GM12878 (cell line): ENCODE measurements at regions not wholly inside any gene's neighbourhood (a gene's known extent, or its start where the extent isn't known, plus 50 kb on each side); places are given as distances from the start of the nearest gene placed in this dataset.

Source experiments
- ATAC-seq: fragments of 200-7000 bp; cut with Tn5 transposase; 3 replicates; pipeline ENCODE4 v1.9.1; 2020; ENCODE audit warnings: mild to moderate bottlenecking, moderate library complexity
- BruUV-seq: library from RNA; stranded (reverse); fragments of 400-500 nt; replicated peaks from 2 replicates; lab custom pipeline; 2021; lab: Mats Ljungman, UMichigan
- CTCF ChIA-PET: fragments of 300-600 bp; sonication (Branson Sonifier 250); formaldehyde crosslinking; extraction: SDS; loops from one replicate; lab custom pipeline; 2021; ENCODE audit warnings: inconsistent platforms; lab: Yijun Ruan, JAX
- POLR2A ChIA-PET: fragments of 350-600 bp; formaldehyde crosslinking; extraction: SDS; loops from one replicate; lab custom pipeline; 2021; ENCODE audit warnings: inconsistent platforms; lab: Charles Lee
- RAD21 ChIA-PET: fragments of 300-600 bp; sonication (Branson Sonifier 250); formaldehyde crosslinking; loops from one replicate; lab custom pipeline; 2023; ENCODE audit warnings: antibody characterized with exemption; ENCODE audit not compliant: unreplicated experiment; lab: Charles Lee
- SMC1A ChIA-PET: fragments of 300-600 bp; sonication (Branson Sonifier 250); formaldehyde crosslinking; loops from one replicate; lab custom pipeline; 2023; ENCODE audit not compliant: unreplicated experiment, uncharacterized antibody; lab: Charles Lee
- DNase-seq: peaks from one replicate; pipeline ENCODE4 v3.0.0-alpha.2; 2011; ENCODE audit warnings: low read depth, low spot score
- FAIRE-seq: peaks from 3 replicates; lab custom pipeline; 2011; peaks lifted over from hg19 to GRCh38; lab: Jason Lieb, UNC
- H2AFZ ChIP-seq: 2 replicates; pipeline ENCODE4 v1.6.0; 2011; ENCODE audit warnings: low read depth, low read length, control low read depth; ENCODE audit not compliant: control insufficient read depth
- H3K27ac ChIP-seq: 2 replicates; pipeline ENCODE4 v1.5.1; 2011; ENCODE audit warnings: control low read depth; ENCODE audit not compliant: control insufficient read depth, insufficient read depth
- H3K27me3 ChIP-seq, 2 experiments: replicated peaks in 1 of 2; 2 replicates each; pipeline versions ENCODE4 v1.6.0 to v1.6.1; 2011; ENCODE audit warnings: low read length in 1 of 2; ENCODE audit not compliant: control insufficient read depth in 2 of 2, insufficient read depth in 2 of 2
- H3K36me3 ChIP-seq, 2 experiments: 2 replicates each; pipeline ENCODE4 v1.5.1; 2011; ENCODE audit warnings: low read length in 1 of 2; ENCODE audit not compliant: control insufficient read depth in 2 of 2, insufficient read depth in 2 of 2
- H3K4me1 ChIP-seq: 2 replicates; pipeline ENCODE4 v1.6.1; 2011; ENCODE audit warnings: mild to moderate bottlenecking, low read length, moderate library complexity, mixed read lengths; ENCODE audit not compliant: control insufficient read depth, insufficient read depth
- H3K4me2 ChIP-seq: 2 replicates; pipeline ENCODE4 v1.6.0; 2011; ENCODE audit warnings: control low read depth; ENCODE audit not compliant: control insufficient read depth, insufficient read depth
- H3K4me3 ChIP-seq: fragments of 200-600 bp; sonication (generic); 2 replicates; pipeline ENCODE4 v1.5.1; 2016
- H3K79me2 ChIP-seq: 2 replicates; pipeline ENCODE4 v1.6.0; 2011; ENCODE audit warnings: low read length; ENCODE audit not compliant: control insufficient read depth, insufficient read depth
- H3K9ac ChIP-seq: 2 replicates; pipeline ENCODE4 v1.8.0; 2011; ENCODE audit warnings: low read length, control low read depth, mixed read lengths; ENCODE audit not compliant: control insufficient read depth, insufficient read depth
- H3K9me3 ChIP-seq: replicated peaks from 3 replicates; pipeline ENCODE4 v1.5.1; 2011; ENCODE audit warnings: mild to moderate bottlenecking, low read length; ENCODE audit not compliant: control insufficient read depth, insufficient read depth
- H4K20me1 ChIP-seq: 2 replicates; pipeline ENCODE4 v1.6.0; 2011; ENCODE audit not compliant: control insufficient read depth, insufficient read depth
- ASH2L ChIP-seq: fragments of 300-600, 200-600 bp; sonication (generic); IDR thresholded peaks from 2 replicates; pipeline ENCODE4 v1.6.1; 2017; ENCODE audit warnings: low read depth, mild to moderate bottlenecking, borderline replicate concordance
- BCL11A ChIP-seq: IDR thresholded peaks from 2 replicates; pipeline ENCODE4 v1.6.1; 2011; ENCODE audit warnings: low read depth, low read length
- CBFB ChIP-seq: IDR thresholded peaks from 2 replicates; pipeline ENCODE4 v1.6.1; 2016; ENCODE audit warnings: antibody characterized with exemption, low read depth
- ESRRA ChIP-seq: IDR thresholded peaks from 2 replicates; pipeline ENCODE4 v1.6.1; 2012; ENCODE audit warnings: mild to moderate bottlenecking, low read length, improper control_type of control experiment
- HDGF ChIP-seq: fragments of 450-650 bp; IDR thresholded peaks from 2 replicates; pipeline ENCODE4 v1.6.1; 2016; ENCODE audit warnings: antibody characterized with exemption
- JUND ChIP-seq: IDR thresholded peaks from 2 replicates; pipeline ENCODE4 v1.6.1; 2012; ENCODE audit warnings: low read depth, mild to moderate bottlenecking, low read length, improper control_type of control experiment, moderate library complexity
- MAX ChIP-seq: IDR thresholded peaks from 2 replicates; pipeline ENCODE4 v1.6.1; 2012; ENCODE audit warnings: low read depth, low read length, improper control_type of control experiment
- MEF2A ChIP-seq: IDR thresholded peaks from 2 replicates; pipeline ENCODE4 v1.6.1; 2011; ENCODE audit warnings: low read depth, mild to moderate bottlenecking, low read length, moderate library complexity; ENCODE audit not compliant: insufficient read depth
- MEF2B ChIP-seq: fragments of 450-650 bp; IDR thresholded peaks from 2 replicates; pipeline ENCODE4 v1.6.1; 2018; ENCODE audit warnings: mild to moderate bottlenecking, moderate library complexity; ENCODE audit not compliant: partially characterized antibody, poor library complexity, severe bottlenecking
- NFYA ChIP-seq: IDR thresholded peaks from 2 replicates; pipeline ENCODE4 v1.6.1; 2011; ENCODE audit warnings: low read depth, mild to moderate bottlenecking, low read length, improper control_type of control experiment, borderline replicate concordance
- NR2C1 ChIP-seq: fragments of 450-650 bp; IDR thresholded peaks from 2 replicates; pipeline ENCODE4 v1.6.1; 2017; ENCODE audit warnings: antibody characterized with exemption, mild to moderate bottlenecking, moderate library complexity
- PKNOX1 ChIP-seq: fragments of 450-650 bp; IDR thresholded peaks from 2 replicates; pipeline ENCODE4 v1.6.1; 2016; ENCODE audit warnings: mild to moderate bottlenecking
- RAD21 ChIP-seq: IDR thresholded peaks from 2 replicates; pipeline ENCODE4 v1.6.1; 2011; ENCODE audit warnings: mild to moderate bottlenecking, low read depth, low read length, moderate library complexity; ENCODE audit not compliant: insufficient read depth
- RAD51 ChIP-seq: fragments of 450-650 bp; IDR thresholded peaks from 2 replicates; pipeline ENCODE4 v1.6.1; 2016; ENCODE audit warnings: moderate library complexity, mild to moderate bottlenecking, inconsistent platforms
- RELA ChIP-seq: fragments of 450-650 bp; IDR thresholded peaks from 2 replicates; pipeline ENCODE4 v1.8.0; 2014; ENCODE audit warnings: borderline replicate concordance; ENCODE audit not compliant: partially characterized antibody
- STAT1 ChIP-seq: fragments of 450-650 bp; conservative IDR thresholded peaks from 2 replicates; pipeline ENCODE4 v1.6.1; 2014; ENCODE audit warnings: antibody characterized with exemption, mild to moderate bottlenecking
- WRNIP1 ChIP-seq: IDR thresholded peaks from 2 replicates; pipeline ENCODE4 v1.6.1; 2011; ENCODE audit warnings: low read depth, low read length, improper control_type of control experiment, borderline replicate concordance
- YBX1 ChIP-seq: fragments of 450-650 bp; IDR thresholded peaks from 2 replicates; pipeline ENCODE4 v1.6.1; 2016; ENCODE audit warnings: antibody characterized with exemption
- ZZZ3 ChIP-seq: IDR thresholded peaks from 2 replicates; pipeline ENCODE4 v1.6.1; 2011; ENCODE audit warnings: low read depth; ENCODE audit not compliant: control insufficient read depth, insufficient read length
- WGBS: methylation state at CpG from one replicate; pipeline ENCODE4 v1.1.6; 2016; ENCODE audit warnings: low lambda C conversion rate; ENCODE audit not compliant: insufficient replicate concordance, insufficient coverage; ENCODE audit errors: missing lambda C conversion rate; 5-methylcytosine and 5-hydroxymethylcytosine counted together
- in situ Hi-C: fragments of 300-500 bp; cut with MboI; formaldehyde crosslinking; loops from 9 replicates; pipeline ENCODE4 v1.14.3; 2018; ENCODE audit warnings: mixed read lengths
- intact Hi-C: fragments of 100-400 bp; cut with micrococcal nuclease; formaldehyde crosslinking; loops from one replicate; pipeline ENCODE4 v1.14.2; 2022; ENCODE audit not compliant: unreplicated experiment

- H3K4me1 ChIP-seq = no peaks in the 10 kb centered on the region
- BruUV-seq = no TSS peak
- no peaks in the 10 kb centered on the region for H3K9me3 ChIP-seq
- ATAC-seq = no peak
- ChIA-PET SMC1A (no interaction called here), CTCF (no interaction called here), RAD21 (no interaction called here), POLR2A (no interaction called here)
- WGBS = 18% methylated on average over 4 of the region's 4 CpGs
- no peak overlapping the region for H3K27ac ChIP-seq
- no peak for FAIRE-seq
- TF ChIP-seq JUND = no peak
- TF ChIP-seq BCL11A = no peak
- no peak for TF ChIP-seq RELA
- no peak for TF ChIP-seq CBFB
- intact Hi-C loops (no loop called here), in situ Hi-C loops (no loop called here)
- no peak for DNase-seq
- no peaks in the 10 kb centered on the region for H4K20me1 ChIP-seq
- no peaks in the 10 kb centered on the region for H3K79me2 ChIP-seq
- no peak overlapping the region for H3K4me2 ChIP-seq
- no peak overlapping the region for H2AFZ ChIP-seq
- no peaks in the 10 kb centered on the region for H3K27me3 ChIP-seq
- no peak overlapping the region for H3K4me3 ChIP-seq
- H3K36me3 ChIP-seq = no peaks in the 10 kb centered on the region
- H3K9ac ChIP-seq = no peak overlapping the region
Measured at GRCh38 chr4:189136462-189136861, 804.2 kb upstream of the FRG1 start.

GRCh38 chr4:189143263-189143952 lies 797.3 kb upstream of the FRG1 start:
- intact Hi-C loops (no loop called here), in situ Hi-C loops (no loop called here)
- no peak for FAIRE-seq
- CTCF ChIA-PET = no interaction called here
- H3K9ac ChIP-seq = no peak overlapping the region
- BruUV-seq = no TSS peak
- 4% methylated on average over 6 of the region's 6 CpGs for WGBS
- RAD21 ChIA-PET = no interaction called here
- DNase-seq = no peak
- no peaks in the 10 kb centered on the region for H3K27me3 ChIP-seq
- no peak overlapping the region for H3K4me2 ChIP-seq
- H2AFZ ChIP-seq = no peak overlapping the region
- no peaks in the 10 kb centered on the region for H4K20me1 ChIP-seq
- SMC1A ChIA-PET = no interaction called here
- H3K4me1 ChIP-seq = no peaks in the 10 kb centered on the region
- H3K4me3 ChIP-seq = no peak overlapping the region
- no peaks in the 10 kb centered on the region for H3K36me3 ChIP-seq
- H3K79me2 ChIP-seq = no peaks in the 10 kb centered on the region
- H3K27ac ChIP-seq = no peak overlapping the region
- TF ChIP-seq MAX = no peak
- TF ChIP-seq RAD21 = no peak
- TF ChIP-seq HDGF = no peak
- TF ChIP-seq RAD51 = no peak
- TF ChIP-seq ZZZ3 = no peak
- TF ChIP-seq ASH2L = no peak
- no peak for TF ChIP-seq YBX1
- no peak for TF ChIP-seq NR2C1
- no peak for TF ChIP-seq MEF2B
- TF ChIP-seq MEF2A = no peak
- no peak for TF ChIP-seq WRNIP1
- no peak for TF ChIP-seq ESRRA
- no peak for TF ChIP-seq PKNOX1
- TF ChIP-seq STAT1 = no peak
- TF ChIP-seq NFYA = no peak
- no peaks in the 10 kb centered on the region; the same call in 2 of the 3 replicates for H3K9me3 ChIP-seq
- ATAC-seq = no peak
- POLR2A ChIA-PET = no interaction called here
